Ishikawa (cell line): ENCODE measurements at regions not wholly inside any gene's neighbourhood (a gene's known extent, or its start where the extent isn't known, plus 50 kb on each side); places are given as distances from the start of the nearest gene placed in this dataset.

ENCODE experiments used
- CEBPB ChIP-seq: IDR thresholded peaks from 2 replicates; pipeline ENCODE4 v1.6.1; 2012
- CREB1 ChIP-seq: IDR thresholded peaks from 2 replicates; pipeline ENCODE4 v1.6.1; 2012; ENCODE audit warnings: low read depth
- EGR1 ChIP-seq: IDR thresholded peaks from 2 replicates; pipeline ENCODE4 v1.6.1; 2012
- EP300 ChIP-seq: IDR thresholded peaks from 2 replicates; pipeline ENCODE4 v1.6.1; 2012; ENCODE audit warnings: borderline replicate concordance
- FOXM1 ChIP-seq: IDR thresholded peaks from 2 replicates; pipeline ENCODE4 v1.6.1; 2012; ENCODE audit warnings: low read depth, borderline replicate concordance
- NFIC ChIP-seq: IDR thresholded peaks from 2 replicates; pipeline ENCODE4 v1.6.1; 2012
- RAD21 ChIP-seq: IDR thresholded peaks from 2 replicates; pipeline ENCODE4 v1.6.1; 2012; ENCODE audit warnings: low read depth
- TAF1 ChIP-seq: IDR thresholded peaks from 2 replicates; pipeline ENCODE4 v1.6.1; 2012; ENCODE audit warnings: low read depth, mild to moderate bottlenecking
- TCF12 ChIP-seq: IDR thresholded peaks from 2 replicates; pipeline ENCODE4 v1.6.1; 2012; ENCODE audit warnings: low read depth
- TEAD4 ChIP-seq: IDR thresholded peaks from 2 replicates; pipeline ENCODE4 v1.6.1; 2012
- YY1 ChIP-seq: IDR thresholded peaks from 2 replicates; pipeline ENCODE4 v1.6.1; 2012; ENCODE audit warnings: low read depth
- TF ChIP-seq, protein P1 (sequence below): IDR thresholded peaks from 2 replicates; pipeline ENCODE4 v1.6.1; 2012; ENCODE audit warnings: low read depth, mild to moderate bottlenecking
- TF ChIP-seq, protein P2 (sequence below): IDR thresholded peaks from 2 replicates; pipeline ENCODE4 v1.6.1; 2012
- TF ChIP-seq, protein P3 (sequence below): IDR thresholded peaks from 2 replicates; pipeline ENCODE4 v1.6.1; 2012

GRCh38 chr6:117194271-117194670, 71.1 kb upstream of the VGLL2 start:
- TF ChIP-seq, protein P1, sequence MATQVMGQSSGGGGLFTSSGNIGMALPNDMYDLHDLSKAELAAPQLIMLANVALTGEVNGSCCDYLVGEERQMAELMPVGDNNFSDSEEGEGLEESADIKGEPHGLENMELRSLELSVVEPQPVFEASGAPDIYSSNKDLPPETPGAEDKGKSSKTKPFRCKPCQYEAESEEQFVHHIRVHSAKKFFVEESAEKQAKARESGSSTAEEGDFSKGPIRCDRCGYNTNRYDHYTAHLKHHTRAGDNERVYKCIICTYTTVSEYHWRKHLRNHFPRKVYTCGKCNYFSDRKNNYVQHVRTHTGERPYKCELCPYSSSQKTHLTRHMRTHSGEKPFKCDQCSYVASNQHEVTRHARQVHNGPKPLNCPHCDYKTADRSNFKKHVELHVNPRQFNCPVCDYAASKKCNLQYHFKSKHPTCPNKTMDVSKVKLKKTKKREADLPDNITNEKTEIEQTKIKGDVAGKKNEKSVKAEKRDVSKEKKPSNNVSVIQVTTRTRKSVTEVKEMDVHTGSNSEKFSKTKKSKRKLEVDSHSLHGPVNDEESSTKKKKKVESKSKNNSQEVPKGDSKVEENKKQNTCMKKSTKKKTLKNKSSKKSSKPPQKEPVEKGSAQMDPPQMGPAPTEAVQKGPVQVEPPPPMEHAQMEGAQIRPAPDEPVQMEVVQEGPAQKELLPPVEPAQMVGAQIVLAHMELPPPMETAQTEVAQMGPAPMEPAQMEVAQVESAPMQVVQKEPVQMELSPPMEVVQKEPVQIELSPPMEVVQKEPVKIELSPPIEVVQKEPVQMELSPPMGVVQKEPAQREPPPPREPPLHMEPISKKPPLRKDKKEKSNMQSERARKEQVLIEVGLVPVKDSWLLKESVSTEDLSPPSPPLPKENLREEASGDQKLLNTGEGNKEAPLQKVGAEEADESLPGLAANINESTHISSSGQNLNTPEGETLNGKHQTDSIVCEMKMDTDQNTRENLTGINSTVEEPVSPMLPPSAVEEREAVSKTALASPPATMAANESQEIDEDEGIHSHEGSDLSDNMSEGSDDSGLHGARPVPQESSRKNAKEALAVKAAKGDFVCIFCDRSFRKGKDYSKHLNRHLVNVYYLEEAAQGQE, result no peak
- TF ChIP-seq TAF1, result no peak
- no peak for TF ChIP-seq EP300
- TF ChIP-seq TCF12, result no peak
- no peak for TF ChIP-seq RAD21
- TF ChIP-seq, protein P2, sequence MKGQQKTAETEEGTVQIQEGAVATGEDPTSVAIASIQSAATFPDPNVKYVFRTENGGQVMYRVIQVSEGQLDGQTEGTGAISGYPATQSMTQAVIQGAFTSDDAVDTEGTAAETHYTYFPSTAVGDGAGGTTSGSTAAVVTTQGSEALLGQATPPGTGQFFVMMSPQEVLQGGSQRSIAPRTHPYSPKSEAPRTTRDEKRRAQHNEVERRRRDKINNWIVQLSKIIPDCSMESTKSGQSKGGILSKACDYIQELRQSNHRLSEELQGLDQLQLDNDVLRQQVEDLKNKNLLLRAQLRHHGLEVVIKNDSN, result no peak
- TF ChIP-seq TEAD4, result no peak
- no peak for TF ChIP-seq CEBPB
- TF ChIP-seq, protein P3, sequence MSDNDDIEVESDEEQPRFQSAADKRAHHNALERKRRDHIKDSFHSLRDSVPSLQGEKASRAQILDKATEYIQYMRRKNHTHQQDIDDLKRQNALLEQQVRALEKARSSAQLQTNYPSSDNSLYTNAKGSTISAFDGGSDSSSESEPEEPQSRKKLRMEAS, result no peak
- no peak for TF ChIP-seq YY1
- no peak for TF ChIP-seq FOXM1
- TF ChIP-seq NFIC, result no peak
- TF ChIP-seq EGR1, result no peak
- no peak for TF ChIP-seq CREB1
